Osteoblast (primary cell): ENCODE measurements at regions not wholly inside any gene's neighbourhood (a gene's known extent, or its start where the extent isn't known, plus 50 kb on each side); places are given as distances from the start of the nearest gene placed in this dataset.
A peak's percentile ranks its signal among the peaks of the same experiment; 100 is the strongest.

Experiments used
- DNase-seq: peaks from one replicate; pipeline ENCODE4 v3.0.0; 2011; ENCODE audit warnings: low spot score, mixed read lengths; ENCODE audit not compliant: insufficient read length; ENCODE audit errors: missing footprints
- H2AFZ ChIP-seq: 2 replicates; pipeline ENCODE4 v1.6.0; 2011; ENCODE audit warnings: mild to moderate bottlenecking, low read length
- H3K27ac ChIP-seq: 2 replicates; pipeline ENCODE4 v1.5.1; 2011; ENCODE audit warnings: mild to moderate bottlenecking, low read depth, low read length, moderate library complexity
- H3K27me3 ChIP-seq: 2 replicates; pipeline ENCODE4 v1.6.0; 2012; ENCODE audit warnings: mild to moderate bottlenecking, control low read depth, inconsistent platforms, low read length, moderate library complexity; ENCODE audit not compliant: insufficient read depth
- H3K36me3 ChIP-seq: 2 replicates; pipeline ENCODE4 v1.5.1; 2011; ENCODE audit warnings: mild to moderate bottlenecking, low read length, control low read depth, moderate library complexity; ENCODE audit not compliant: insufficient read depth
- H3K4me1 ChIP-seq: 2 replicates; pipeline ENCODE4 v1.5.1; 2011; ENCODE audit warnings: mild to moderate bottlenecking, low read length, control low read depth, moderate library complexity; ENCODE audit not compliant: insufficient read depth
- H3K4me2 ChIP-seq: 2 replicates; pipeline ENCODE4 v1.6.0; 2011; ENCODE audit warnings: mild to moderate bottlenecking, low read length; ENCODE audit not compliant: insufficient read depth
- H3K4me3 ChIP-seq: fragments of 200-600 bp; sonication (generic); 3 replicates; pipeline ENCODE4 v1.5.1; 2012; ENCODE audit warnings: mild to moderate bottlenecking, low read length, inconsistent platforms; ENCODE audit not compliant: insufficient read depth
- H3K79me2 ChIP-seq: 2 replicates; pipeline ENCODE4 v1.6.0; 2012; ENCODE audit warnings: mild to moderate bottlenecking, low read length, control low read depth, inconsistent platforms; ENCODE audit not compliant: insufficient read depth
- H3K9me3 ChIP-seq: 2 replicates; pipeline ENCODE4 v1.5.1; 2011; ENCODE audit warnings: low read depth, low read length, control low read depth
- H4K20me1 ChIP-seq: 2 replicates; pipeline ENCODE4 v1.6.0; 2012; ENCODE audit warnings: mild to moderate bottlenecking, low read length, control low read depth; ENCODE audit not compliant: insufficient read depth
- TF ChIP-seq, protein P1 (sequence below): IDR thresholded peaks from 2 replicates; pipeline ENCODE4 v1.5.1; 2011; ENCODE audit warnings: mild to moderate bottlenecking, low read depth, low read length, moderate library complexity; ENCODE audit errors: extremely low read depth

DNA sequence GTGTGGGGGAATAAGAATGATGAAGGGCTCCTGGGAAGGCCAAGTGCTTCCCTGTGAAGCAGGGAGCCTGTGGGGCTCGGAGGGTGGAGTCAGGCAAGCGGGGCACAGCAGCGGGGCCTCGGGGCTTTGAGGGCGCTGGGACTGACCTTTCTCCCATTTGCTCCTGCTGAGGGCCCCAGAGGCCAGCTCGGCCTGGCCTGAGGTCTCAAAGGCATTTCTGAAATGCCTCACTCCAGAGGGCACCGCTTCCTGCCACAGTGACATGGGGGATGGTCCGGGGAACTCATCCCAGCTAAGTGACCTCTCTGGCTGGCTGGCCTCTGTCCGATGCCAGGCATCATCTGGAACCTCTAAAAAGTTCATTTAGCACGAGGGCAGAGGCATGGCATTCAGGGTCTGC lies 98.8 kb upstream of the STX18 start:
- Histone ChIP-seq H3K9me3 (no peaks in the 10 kb centered on the region), H3K79me2 (no peaks in the 10 kb centered on the region), H3K36me3 (no peaks in the 10 kb centered on the region), H4K20me1 (no peaks in the 10 kb centered on the region), H3K4me2 (peak overlapping the region; percentile 40), H3K27ac (no peak overlapping the region), H3K4me1 (peaks cover 2% of the 10 kb centered on the region), H2AFZ (peak overlapping the region; percentile 50), H3K4me3 (no peak overlapping the region), H3K27me3 (no peaks in the 10 kb centered on the region)
- TF ChIP-seq, protein P1, sequence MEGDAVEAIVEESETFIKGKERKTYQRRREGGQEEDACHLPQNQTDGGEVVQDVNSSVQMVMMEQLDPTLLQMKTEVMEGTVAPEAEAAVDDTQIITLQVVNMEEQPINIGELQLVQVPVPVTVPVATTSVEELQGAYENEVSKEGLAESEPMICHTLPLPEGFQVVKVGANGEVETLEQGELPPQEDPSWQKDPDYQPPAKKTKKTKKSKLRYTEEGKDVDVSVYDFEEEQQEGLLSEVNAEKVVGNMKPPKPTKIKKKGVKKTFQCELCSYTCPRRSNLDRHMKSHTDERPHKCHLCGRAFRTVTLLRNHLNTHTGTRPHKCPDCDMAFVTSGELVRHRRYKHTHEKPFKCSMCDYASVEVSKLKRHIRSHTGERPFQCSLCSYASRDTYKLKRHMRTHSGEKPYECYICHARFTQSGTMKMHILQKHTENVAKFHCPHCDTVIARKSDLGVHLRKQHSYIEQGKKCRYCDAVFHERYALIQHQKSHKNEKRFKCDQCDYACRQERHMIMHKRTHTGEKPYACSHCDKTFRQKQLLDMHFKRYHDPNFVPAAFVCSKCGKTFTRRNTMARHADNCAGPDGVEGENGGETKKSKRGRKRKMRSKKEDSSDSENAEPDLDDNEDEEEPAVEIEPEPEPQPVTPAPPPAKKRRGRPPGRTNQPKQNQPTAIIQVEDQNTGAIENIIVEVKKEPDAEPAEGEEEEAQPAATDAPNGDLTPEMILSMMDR: no peak
- DNase-seq: peak; percentile 36

DNA sequence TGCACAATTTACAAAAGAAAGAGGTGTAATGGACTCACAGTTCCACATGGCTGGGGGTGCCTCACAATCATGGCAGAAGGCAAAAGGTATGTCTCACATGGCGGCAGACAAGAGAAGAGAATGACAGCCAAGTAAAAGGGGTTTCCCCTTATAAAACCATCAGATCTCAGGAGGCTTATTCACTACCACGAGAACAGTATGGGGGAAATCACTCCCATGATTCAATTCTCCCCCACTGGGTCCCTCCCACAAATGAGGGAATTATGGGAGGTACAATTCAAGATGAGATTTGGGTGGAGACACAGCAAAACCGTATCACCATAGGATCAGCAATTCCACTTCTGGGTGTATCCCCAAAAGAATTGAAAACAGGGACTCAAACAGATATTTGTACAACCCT lies 97.5 kb upstream of the STX18 start:
- DNase-seq: no peak

DNA sequence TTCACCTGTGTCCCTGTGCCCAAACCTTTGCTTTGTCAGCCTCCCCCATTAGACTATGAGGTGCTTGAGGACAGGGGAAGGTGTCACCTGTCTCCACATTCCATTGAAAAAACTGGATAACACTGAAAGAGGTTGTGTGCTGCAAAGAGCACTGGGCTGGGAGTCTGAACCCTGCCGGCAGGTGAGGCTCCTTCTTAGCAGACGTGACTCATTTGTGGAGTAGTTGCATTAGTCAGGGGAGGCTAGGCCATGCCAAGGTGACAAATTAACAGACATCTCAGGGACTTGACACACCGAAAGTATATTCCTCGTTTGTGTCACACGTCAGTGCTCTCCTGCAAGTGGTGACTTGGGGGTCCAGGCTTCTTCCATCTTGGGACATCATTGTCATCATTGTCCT lies 95.9 kb upstream of the STX18 start:
- peaks cover 2% of the 10 kb centered on the region for H3K4me1 ChIP-seq
- no peaks in the 10 kb centered on the region for H3K36me3 ChIP-seq
- H3K4me2 ChIP-seq: no peak overlapping the region
- H3K9me3 ChIP-seq: no peaks in the 10 kb centered on the region
- H3K27ac ChIP-seq: no peak overlapping the region
- no peak overlapping the region for H2AFZ ChIP-seq
- TF ChIP-seq, protein P1: no peak
- DNase-seq: no peak
- no peaks in the 10 kb centered on the region for H3K79me2 ChIP-seq
- no peak overlapping the region for H3K4me3 ChIP-seq
- no peaks in the 10 kb centered on the region for H3K27me3 ChIP-seq
- H4K20me1 ChIP-seq: no peaks in the 10 kb centered on the region

More for the DNA sequence above, 97.5 kb upstream of the STX18 start:
- H3K4me3 ChIP-seq: no peak overlapping the region
- H3K36me3 ChIP-seq: no peaks in the 10 kb centered on the region
- H2AFZ ChIP-seq: no peak overlapping the region
- H3K4me2 ChIP-seq: no peak overlapping the region
- no peak overlapping the region for H3K27ac ChIP-seq
- H3K79me2 ChIP-seq: no peaks in the 10 kb centered on the region
- TF ChIP-seq, protein P1: no peak
- no peaks in the 10 kb centered on the region for H4K20me1 ChIP-seq
- no peaks in the 10 kb centered on the region for H3K27me3 ChIP-seq
- peaks cover 2% of the 10 kb centered on the region for H3K4me1 ChIP-seq
- no peaks in the 10 kb centered on the region for H3K9me3 ChIP-seq

DNA sequence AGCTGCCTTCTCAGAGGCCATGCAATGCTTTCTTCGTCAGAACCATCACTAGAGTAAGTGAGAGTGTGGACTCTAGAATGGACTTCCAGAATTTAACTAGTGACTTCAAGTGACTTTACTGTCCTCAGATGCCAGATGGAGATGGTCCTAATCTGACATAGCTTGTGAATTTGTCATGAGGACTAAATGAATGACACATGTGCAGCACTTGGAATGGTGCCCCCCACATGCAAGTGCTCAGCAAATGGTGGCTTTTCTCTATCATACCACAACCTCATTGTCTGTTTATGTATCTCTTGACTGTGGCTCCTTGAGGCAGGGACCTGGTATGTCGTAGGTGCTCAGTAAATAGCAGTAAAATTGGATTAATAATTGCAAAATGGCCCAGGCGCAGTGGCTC lies 91.6 kb upstream of the STX18 start:
- H3K27me3 ChIP-seq: no peaks in the 10 kb centered on the region
- no peak overlapping the region for H3K4me3 ChIP-seq
- H3K4me1 ChIP-seq: no peaks in the 10 kb centered on the region
- no peak overlapping the region for H3K27ac ChIP-seq
- H3K9me3 ChIP-seq: no peaks in the 10 kb centered on the region
- no peaks in the 10 kb centered on the region for H3K36me3 ChIP-seq
- no peak overlapping the region for H2AFZ ChIP-seq
- no peak overlapping the region for H3K4me2 ChIP-seq
- TF ChIP-seq, protein P1: no peak
- no peak for DNase-seq
- H3K79me2 ChIP-seq: no peaks in the 10 kb centered on the region
- no peaks in the 10 kb centered on the region for H4K20me1 ChIP-seq
